ENCODE measurements at regions not wholly inside any gene's neighbourhood (a gene's known extent, or its start where the extent isn't known, plus 50 kb on each side); places are given as distances from the start of the nearest gene placed in this dataset.
A peak's percentile ranks its signal among the peaks of the same experiment; 100 is the strongest.

GRCh38 chr3:55406696-55407425 is 80.2 kb downstream of the WNT5A start:
- ATAC-seq = no peak
- no peak for DNase-seq
- Histone ChIP-seq H3K27ac (no peak overlapping the region), H3K9me3 (peaks cover 6% of the 10 kb centered on the region), H3K27me3 (ENCODE audit: low read depth) (no peaks in the 10 kb centered on the region), H3K4me3 (no peak overlapping the region), H3K4me1 (no peaks in the 10 kb centered on the region), H3K36me3 (no peaks in the 10 kb centered on the region)
- intact Hi-C loops (cut with DNase I) = no loop called here
- no peak for TF ChIP-seq CTCF (IDR thresholded peaks at IDR 0.05)

GRCh38 chr3:55405436-55405835 is 81.7 kb downstream of the WNT5A start:
- no peak for ATAC-seq

GRCh38 chr3:55402886-55403609 is 84.1 kb downstream of the WNT5A start:
- no peak overlapping the region for H3K4me3 ChIP-seq
- DNase-seq = no peak
- H3K27me3 ChIP-seq (ENCODE audit: low read depth) = no peaks in the 10 kb centered on the region
- ATAC-seq = peak in 1 of 2 donors; percentile 11
- no peaks in the 10 kb centered on the region for H3K36me3 ChIP-seq
- H3K4me1 ChIP-seq = no peaks in the 10 kb centered on the region
- peaks cover 6% of the 10 kb centered on the region for H3K9me3 ChIP-seq
- intact Hi-C loops (cut with DNase I) = no loop called here
- no peak overlapping the region for H3K27ac ChIP-seq
- no peak for TF ChIP-seq CTCF (IDR thresholded peaks at IDR 0.05)

More at GRCh38 chr3:55405436-55405835, 81.7 kb downstream of the WNT5A start:
- Histone ChIP-seq H3K4me3 (no peak overlapping the region), H3K9me3 (peaks cover 6% of the 10 kb centered on the region), H3K4me1 (no peaks in the 10 kb centered on the region), H3K27ac (no peak overlapping the region), H3K27me3 (ENCODE audit: low read depth) (no peaks in the 10 kb centered on the region), H3K36me3 (no peaks in the 10 kb centered on the region)
- intact Hi-C loops (cut with DNase I) = no loop called here
- no peak for DNase-seq
- TF ChIP-seq CTCF (IDR thresholded peaks at IDR 0.05) = peak; percentile 19

- intact Hi-C loops (cut with DNase I) = no loop called here
- H3K4me3 ChIP-seq = no peak overlapping the region
Measured at GRCh38 chr3:55380561-55380960, 106.5 kb downstream of the WNT5A start.

GRCh38 chr3:55376753-55377347 is 110.3 kb downstream of the WNT5A start:
- ATAC-seq = no peak
- TF ChIP-seq CTCF (IDR thresholded peaks at IDR 0.05) = no peak

More at GRCh38 chr3:55380561-55380960, 106.5 kb downstream of the WNT5A start:
- Histone ChIP-seq H3K9me3 (no peaks in the 10 kb centered on the region), H3K36me3 (no peaks in the 10 kb centered on the region), H3K27ac (no peak overlapping the region), H3K4me1 (no peaks in the 10 kb centered on the region), H3K27me3 (ENCODE audit: low read depth) (no peaks in the 10 kb centered on the region)
- DNase-seq (no peak), ATAC-seq (no peak)
- no peak for TF ChIP-seq CTCF (IDR thresholded peaks at IDR 0.05)

More at GRCh38 chr3:55376753-55377347, 110.3 kb downstream of the WNT5A start:
- Histone ChIP-seq H3K27ac (no peak overlapping the region), H3K4me1 (no peaks in the 10 kb centered on the region), H3K36me3 (no peaks in the 10 kb centered on the region), H3K9me3 (no peaks in the 10 kb centered on the region), H3K4me3 (no peak overlapping the region), H3K27me3 (ENCODE audit: low read depth) (no peaks in the 10 kb centered on the region)
- DNase-seq = no peak
- intact Hi-C loops (cut with DNase I) = no loop called here
